NCI-H2196 (cell line): ENCODE measurements at regions not wholly inside any gene's neighbourhood (a gene's known extent, or its start where the extent isn't known, plus 50 kb on each side); places are given as distances from the start of the nearest gene placed in this dataset.

Experiments
- DNase-seq: peaks from one replicate; lab custom pipeline; 2025; ENCODE audit not compliant: unreplicated experiment; lab: John Stamatoyannopoulos, UW

DNA sequence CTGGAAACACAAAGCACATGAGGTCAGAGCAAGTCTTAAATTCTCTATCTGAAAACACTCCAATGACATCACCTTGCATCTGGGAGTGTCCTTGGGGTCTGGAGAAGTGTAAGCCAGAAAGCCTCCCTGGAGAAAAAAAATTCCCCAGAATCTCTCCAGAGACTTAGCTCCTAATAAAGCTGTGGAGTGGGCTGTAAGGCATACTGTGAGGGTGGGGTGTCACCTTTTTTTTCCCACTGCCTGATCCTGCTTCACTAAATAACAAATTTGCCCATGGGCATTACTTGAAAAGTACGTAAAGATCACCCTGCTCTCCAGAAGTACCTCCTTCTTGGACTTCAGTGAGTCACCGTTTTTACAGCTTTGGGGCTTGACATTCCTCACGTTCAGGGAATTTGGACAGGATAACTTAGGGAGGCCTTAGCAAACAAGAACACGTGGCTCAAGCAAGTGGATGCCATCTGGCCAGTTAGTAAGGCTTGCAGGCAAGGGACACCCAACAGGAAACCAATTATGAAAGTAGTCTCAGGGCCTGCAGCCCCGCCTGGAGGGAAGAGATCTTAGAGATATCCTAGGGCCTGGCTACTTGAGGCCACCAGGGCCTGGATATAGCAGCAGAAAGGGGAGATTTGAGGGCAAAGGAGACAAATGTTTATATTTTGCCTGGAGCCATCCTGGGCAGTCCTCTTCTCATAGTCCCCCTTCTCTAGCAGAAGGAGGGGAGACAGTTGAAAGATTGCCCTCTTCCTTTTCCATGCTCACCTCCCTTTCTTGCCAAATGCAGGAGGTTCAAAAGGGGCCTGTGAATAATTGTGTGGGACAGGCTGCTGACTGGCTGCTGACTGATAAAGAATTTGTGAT, 60.1 kb upstream of the PLAC1 start:
- DNase-seq = peak; percentile 6

DNA sequence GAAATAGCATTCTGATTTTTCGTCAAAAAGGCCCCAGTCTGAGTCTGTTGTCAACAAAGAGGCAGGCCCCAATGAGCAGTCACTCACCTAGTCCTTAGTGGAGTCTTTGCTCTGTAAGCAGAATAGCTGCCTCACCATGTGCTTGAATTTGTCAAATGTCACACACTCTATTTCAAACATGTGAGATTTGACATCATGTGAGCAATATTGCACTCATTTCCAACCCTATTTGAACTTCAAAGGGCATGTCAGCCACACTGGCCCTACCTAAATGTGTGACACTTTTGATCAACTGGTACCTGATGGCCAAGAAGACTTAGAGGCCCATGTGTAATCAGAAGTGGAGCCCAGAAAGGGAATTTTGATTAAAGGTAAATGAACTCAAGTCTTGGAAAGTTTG, 59.4 kb upstream of the PLAC1 start:
- no peak for DNase-seq

- DNase-seq = no peak
Measured at GRCh38 chrX:134716620-134717012, 58.3 kb upstream of the PLAC1 start.

DNA sequence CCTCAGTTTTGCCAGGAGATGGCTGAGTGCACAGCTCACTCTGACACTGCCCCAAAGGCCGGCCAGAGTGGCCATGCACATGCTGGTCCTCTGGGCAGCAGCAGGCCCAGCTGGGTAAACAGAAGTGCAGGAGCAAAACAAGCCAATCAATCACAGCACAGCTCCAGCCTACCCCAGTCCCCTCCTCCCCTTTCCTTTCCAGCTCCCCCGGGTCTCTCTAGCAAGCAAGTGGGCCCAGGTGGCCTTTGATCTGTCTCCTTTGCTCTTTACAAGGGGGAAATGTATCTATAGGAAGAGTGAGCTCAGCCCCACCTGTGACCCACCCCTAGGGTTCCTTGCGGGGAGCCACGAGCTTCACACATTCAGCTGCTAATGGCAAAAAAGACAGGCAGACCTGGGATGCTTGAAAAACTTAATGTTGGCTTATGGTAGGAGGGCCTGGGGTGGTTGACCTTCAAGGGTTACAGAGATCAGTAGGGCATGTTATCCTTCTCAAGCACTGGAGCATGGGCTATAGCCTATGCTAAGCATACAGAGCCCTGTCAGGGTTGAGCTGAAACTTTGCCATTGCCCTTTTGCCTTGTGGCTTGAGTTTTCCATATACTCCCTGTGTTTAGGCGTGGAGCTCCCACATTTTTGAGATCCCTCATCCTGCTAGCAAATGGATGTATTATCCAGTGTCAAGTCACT, 57.8 kb upstream of the PLAC1 start:
- no peak for DNase-seq

DNA sequence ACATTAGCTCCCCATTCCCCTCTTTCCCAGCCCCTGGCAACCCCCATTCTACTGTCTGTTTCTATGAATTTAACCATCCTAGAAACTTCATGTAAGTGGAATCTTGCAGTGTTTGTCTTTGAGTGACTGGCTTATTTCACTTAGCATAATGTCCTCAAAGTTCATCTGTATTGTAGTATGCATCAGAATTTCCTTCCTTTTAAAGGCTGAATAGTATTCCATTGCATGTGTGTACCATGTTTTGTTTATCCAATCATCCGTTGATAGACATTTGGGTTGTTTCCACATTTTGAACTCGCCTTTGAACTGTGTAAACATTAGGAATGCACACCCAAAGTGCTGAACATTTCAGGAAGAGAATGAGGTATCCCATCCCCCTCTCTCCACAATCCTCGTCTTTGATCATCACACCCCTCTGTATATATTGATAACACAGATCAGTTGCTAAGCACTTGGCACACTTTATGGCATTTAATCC, 56.4 kb upstream of the PLAC1 start:
- no peak for DNase-seq

GRCh38 chrX:134713618-134714107, 55.4 kb upstream of the PLAC1 start:
- no peak for DNase-seq

DNA sequence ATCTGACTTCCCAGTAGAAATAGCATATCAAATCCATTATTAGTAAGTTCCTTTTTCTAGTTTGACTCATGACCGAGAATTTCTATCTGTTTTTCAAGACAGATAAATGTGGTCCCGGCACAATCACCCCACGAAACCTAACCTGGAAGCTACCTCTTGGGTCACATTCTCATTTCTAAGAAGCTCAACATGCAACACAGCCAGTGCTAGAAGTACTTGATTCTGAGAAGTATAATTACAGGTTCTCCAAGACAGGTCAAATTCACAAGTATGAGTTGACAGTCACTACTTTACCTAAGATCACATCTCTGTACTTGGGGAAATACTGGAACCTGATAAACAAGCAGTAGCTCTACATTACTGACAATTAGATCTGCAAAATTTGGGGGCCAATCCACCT, 54.0 kb upstream of the PLAC1 start:
- DNase-seq = no peak

DNA sequence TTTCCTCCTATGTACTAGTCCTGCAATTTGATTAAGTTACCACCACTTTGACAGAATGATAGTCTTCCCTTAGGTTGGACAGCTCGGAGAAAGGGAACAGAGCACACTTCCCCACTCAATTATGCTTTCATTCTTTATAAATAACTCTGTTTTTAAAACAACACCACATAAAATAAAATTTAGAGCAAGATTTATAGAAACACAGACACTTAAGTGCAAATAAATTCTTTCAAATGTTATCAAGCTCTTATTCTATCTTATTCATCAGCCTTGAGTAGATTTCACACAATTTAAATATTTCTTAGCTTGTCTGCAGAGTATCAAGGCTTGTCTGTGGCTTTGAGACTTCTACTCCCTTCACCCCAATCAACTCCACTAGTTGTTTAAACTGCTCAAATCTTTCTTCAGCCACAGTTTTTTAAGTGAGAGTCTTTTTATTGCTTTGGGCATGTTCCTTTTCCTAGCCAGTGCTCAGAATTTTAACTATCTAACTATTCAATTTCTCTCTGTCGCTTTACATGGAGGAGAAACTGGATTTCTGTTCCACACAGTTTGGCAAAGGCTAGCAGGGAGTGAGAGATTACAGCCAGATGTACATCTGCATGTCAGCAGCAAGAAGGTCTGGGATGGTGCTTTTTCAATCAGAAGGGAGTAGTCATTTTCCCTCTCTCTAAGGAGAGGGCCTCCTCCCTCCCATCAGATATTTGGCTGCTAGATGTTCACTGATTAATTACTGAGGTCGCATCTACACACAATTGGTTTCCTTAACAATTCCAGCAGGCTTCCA, 53.1 kb upstream of the PLAC1 start:
- DNase-seq = no peak
